Middle frontal gyrus (tissue), 1 donor: ENCODE measurements at regions not wholly inside any gene's neighbourhood (a gene's known extent, or its start where the extent isn't known, plus 50 kb on each side); places are given as distances from the start of the nearest gene placed in this dataset.

Experiments
- DNase-seq: peaks from one replicate; pipeline ENCODE4 v3.0.0-alpha.2; 2015; ENCODE audit warnings: low spot score; ENCODE audit errors: extremely low spot score

DNA sequence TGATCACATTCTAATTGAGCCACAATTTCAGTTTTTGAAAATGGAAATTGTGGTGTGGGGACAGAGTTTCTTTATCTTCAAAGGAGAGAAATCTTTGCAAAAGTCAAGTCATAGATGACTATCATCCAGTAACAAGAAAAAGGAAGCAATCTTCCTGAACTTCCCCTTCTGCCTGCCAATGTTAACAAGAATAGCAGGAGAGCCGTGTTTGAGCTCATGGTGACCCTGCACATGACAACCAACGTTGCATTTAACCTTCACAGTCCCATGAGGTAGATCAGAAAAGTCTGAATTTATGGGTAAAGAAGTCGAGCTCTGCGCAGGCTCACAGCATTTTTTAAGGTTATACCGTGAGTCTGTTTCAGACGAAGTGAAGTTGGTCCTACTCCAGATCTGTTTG, 454.9 kb downstream of the LPIN1 start:
- no peak for DNase-seq

DNA sequence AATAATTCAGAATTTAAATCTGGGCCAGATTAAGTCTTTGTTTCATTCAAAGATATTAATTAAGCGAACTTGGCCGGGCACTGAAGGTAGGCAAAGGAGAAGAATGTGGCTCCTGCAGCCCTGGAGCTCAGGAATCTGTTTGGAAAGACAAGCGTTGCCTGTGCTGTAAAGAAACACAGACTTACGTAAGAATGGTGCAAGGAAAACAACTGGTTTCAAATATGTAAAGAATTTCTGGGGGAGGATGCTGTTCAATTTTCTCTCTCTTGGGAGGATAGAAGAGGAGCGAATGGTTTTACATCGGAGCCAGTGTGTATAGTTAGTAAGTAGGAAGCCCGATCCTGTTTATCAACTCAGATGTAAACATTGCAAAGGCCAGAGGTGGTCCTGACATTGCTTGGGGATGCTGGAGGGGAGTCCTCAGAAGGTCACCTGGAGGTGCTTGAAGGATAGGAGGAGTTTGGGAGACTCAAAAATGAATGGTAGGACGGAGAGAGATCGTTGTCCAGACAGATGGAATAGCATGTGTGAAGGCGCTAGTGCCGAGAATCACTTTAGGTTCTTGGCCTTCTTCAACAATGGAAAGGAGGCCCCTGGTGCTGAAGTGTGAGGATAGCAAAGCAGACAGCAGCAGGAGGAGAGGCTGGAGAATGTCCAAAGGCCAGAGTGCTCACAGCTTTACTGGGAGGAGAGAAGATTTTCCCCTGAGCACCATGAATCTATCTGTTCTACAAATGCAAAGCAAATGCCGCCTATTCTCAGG, 456.1 kb downstream of the LPIN1 start:
- no peak for DNase-seq

DNA sequence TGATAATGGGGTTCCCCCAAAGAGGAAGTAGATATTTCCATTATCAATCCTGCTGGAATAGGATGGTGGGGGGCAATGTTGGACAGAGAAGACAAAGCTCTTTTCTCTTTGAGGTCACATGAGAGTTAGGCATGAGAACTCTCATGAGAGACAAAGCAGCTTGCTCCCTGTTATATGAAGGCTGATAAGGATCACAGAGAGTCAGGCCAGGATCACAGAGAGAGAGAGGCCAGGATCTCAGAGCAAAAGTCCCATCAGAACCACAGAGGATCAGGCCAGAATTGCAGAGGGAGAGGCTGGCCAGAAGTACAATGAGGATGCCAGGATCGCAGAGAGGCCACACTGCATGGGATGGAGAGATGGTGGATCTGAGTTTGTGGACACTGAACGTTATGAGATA, 457.1 kb downstream of the LPIN1 start:
- no peak for DNase-seq

DNA sequence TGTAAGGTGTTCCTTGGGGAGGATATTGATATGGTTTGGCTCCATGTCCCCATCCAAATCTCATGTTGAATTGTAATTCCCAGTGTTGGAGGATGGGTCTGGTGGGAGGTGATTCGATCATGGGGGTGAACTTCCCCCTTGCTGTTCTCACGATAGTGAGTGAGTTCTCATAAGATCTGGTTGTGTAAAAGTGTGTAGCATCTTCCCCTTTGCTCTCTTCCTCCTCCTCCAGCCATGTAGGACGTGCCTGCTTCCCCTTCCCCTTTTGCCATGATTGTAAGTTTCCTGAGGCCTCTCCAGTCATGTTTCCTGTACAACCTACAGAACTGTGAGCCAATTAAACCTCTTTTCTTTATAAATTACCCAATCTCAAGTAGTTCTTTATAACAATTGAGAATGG, 458.7 kb downstream of the LPIN1 start:
- DNase-seq: no peak

DNA sequence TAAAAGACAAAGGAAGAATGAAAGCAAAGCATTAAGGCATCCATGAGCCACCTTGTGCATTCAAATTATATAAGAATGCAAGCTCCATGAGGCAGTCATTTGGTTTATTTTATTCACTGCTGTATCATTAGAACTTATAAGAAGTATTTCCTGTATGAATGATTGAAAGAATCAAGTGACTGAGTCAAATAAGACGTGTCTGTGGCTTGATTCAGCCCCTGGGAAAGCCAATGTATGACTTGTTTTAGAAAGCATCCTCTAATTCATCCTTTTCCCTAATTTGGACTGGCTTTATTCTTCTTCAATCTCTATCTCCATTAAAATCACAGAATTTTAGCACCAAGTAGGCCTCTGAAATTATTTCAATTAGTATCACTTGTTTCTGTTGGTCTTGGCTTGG, 461.1 kb downstream of the LPIN1 start:
- DNase-seq: no peak

DNA sequence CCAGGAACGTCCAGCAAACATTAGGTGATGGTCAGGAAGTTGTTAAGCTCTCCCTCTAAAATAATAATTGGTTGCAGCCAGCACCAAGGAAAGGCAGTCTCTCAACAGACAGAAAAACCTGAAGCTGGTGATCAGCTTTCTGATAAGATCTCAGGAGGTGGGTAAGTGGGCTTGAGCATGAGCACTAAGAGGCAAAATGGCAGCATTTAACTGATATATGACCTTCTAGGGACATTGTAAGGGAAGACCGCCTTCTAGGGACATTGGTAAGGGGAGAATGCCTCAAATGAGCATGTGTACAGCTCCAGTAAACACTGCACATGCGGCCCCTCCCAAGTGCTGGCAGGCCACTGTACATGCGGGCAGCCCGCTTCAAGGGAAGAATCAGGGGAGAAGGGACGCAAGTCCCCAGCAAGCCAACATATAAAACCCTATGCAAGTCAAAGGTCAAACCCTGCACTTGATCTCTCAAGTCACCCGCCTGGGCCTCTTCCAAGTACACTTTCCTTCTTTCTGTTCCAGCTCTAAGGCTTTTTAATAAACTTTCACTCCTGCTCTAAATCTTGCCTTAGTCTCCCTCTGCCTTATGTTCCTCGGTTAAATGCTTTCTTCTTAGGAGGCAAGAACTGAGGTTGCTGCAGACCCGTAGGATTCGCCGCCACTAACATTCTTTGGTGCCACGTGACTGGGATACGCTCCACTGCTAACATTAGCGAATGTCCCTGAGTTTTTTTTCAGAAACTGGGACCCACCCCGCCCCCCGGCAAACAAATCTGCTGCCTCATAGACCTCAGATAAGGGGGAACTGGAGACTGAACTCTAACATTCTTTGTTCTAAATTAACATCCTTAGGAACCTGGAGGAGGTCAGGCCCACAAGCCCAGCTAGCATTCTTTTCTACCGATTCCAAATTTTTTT, 463.8 kb downstream of the LPIN1 start:
- no peak for DNase-seq

DNA sequence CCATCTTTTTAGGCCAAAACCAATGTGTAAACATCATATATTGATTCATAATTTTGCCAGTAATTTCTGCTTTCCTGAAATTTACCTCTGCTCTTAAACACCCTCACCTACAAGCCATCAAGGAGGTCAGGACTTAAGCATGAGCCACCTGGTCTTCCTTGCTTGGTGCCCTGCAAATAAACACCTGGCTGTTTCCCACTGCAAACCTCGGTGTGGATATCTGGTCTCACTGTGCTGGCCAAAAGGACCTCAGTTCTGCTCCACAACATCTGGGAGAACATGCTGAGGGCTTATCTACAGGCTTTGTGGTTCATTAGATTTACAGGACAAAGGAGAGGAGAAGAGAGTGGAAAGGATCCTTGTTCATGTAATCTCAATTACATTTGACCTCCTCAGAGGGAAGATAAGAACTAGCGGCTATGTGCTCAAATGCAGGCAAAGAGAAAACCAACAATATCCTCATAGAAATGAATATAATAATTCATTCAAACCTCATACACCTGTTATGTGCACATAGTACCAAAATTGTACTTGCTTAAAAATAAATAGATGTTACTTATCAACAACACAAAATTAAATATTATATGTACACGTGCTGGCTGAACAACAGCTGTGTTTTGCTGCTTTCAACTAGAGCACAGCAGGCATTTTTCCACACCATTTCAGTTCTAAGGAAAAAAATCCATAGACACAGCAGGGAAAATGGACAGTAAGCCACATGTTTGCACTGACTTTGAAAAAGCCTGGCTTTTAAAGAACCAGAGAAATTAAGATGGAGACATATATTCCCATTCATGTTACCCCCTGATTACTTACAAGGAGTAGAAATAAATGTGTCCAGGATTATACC, 465.1 kb downstream of the LPIN1 start:
- DNase-seq: no peak

DNA sequence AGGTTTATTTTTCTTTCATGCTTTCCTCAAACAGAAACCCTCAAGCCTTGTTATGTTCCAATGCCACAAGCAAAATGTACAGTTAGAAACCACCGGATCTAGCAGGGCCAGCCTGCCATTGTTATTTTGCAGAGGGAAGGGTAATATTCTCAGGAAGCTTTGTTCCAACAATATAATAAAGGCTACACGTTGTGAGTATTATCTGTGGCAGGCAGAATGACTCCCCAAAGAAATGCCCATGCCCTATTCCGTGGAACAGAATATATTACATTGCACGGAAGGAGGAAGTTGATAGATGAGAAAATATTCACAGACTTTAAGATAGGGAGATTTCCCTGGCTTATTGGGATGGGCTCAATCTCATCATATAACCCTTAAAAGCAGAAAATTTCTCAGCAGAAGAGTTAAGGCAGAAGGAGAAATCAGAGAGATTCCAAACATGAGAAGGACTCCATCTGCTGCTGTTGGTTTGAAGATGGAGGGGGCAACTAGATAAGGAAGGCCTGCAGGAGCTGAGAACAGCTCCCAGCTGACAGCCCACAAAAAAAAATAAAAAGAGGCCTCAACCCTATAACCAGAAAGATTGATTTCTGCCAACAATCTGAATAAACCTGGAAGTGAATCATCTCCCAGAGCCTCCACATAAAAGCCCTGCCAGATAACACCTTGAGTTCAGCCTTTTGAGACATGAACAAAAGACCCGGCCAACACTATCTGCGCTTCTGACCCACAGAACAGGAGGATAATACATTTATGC, 466.6 kb downstream of the LPIN1 start:
- no peak for DNase-seq

DNA sequence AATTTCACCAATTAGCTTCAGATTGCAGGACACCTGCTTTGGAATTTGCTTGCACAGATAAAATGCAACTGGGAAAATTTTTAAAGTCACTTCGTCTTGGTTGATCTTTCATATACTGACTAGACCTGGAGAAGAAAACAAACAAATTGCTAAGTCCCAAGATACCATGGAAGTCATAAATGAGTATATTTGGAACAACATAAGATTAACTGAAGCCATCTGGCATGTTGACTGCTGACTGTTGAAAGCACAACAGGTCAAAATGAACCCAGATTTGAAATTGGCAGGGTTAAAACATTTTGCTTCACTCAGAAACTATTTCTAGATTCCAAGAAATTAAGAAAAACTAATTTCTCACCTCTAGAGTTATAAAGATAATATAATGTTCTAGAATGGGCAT, 470.7 kb downstream of the LPIN1 start:
- DNase-seq: no peak

DNA sequence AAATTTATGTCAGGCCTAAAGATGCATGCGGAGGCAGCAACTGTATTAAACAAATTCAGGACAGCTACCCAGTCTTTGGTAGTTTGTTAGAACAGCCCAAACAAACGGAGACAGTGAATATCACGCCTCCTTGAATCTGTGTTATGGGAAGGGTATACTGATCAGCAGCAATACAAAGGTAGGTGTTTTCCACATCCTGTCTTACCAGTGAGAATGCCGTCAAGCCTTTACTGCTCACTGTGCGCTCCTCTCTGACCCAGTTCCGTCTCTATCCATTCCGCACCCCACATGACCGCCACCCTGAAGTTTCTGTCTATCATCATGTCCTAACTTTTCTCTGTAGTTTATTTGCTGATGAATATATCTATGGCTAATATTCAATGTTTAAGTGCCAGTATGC, 473.3 kb downstream of the LPIN1 start:
- DNase-seq: no peak

DNA sequence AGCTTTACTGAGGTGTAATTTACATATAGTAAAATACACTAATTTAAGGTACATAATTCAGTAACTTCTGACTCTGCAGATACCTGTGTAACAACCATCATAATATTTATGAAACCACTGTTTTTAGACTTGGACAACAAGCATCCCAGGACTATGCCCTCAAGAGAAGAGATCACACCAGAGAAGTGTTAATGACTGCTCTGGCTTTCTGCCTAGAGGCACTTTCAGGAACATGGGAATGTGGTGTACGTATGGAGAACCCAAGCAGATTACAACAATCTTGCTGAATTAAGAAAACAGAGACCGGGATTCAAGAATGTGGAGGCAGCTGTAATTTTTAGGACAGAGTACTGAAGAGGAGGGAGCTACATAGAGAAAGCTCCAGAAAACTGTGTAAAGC, 475.2 kb downstream of the LPIN1 start:
- DNase-seq: no peak

DNA sequence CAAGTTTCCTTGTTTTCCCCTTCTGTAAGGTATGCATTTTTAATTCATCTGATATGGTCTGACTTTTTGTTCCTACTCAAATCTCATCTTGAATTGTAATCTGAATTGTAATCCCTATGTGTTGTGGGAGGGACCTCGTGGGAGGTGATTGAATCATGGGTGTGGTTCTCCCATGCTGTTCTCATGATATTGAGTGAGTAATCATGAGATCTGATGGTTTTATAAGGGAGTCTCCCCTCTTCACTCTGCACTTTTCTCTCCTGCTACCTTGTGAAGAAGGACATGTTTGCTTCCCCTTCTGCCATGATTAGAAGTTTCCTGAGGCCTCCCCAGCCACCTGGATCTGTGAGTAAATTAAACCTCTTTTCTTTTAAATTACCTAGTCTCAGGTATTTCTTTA, 476.1 kb downstream of the LPIN1 start:
- DNase-seq: no peak

DNA sequence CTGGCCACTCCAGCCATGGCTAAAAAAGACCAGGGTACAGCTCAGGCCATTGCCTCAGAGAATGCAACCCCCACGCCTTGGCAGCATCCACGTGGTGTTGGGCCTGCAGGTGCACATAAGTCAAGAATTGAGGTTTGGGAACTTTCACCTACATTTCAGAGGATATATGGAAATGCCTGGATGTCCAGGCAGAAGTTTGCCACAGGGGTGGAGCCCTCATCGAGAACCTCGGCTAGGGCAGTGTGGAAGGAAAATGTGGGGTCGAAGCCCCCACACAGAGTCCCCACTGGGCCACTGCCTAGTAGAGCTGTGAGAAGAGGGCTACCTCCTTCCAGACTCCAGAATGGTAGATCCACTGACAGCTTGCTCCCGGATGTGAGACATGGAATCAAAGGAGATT, 477.3 kb downstream of the LPIN1 start:
- no peak for DNase-seq

DNA sequence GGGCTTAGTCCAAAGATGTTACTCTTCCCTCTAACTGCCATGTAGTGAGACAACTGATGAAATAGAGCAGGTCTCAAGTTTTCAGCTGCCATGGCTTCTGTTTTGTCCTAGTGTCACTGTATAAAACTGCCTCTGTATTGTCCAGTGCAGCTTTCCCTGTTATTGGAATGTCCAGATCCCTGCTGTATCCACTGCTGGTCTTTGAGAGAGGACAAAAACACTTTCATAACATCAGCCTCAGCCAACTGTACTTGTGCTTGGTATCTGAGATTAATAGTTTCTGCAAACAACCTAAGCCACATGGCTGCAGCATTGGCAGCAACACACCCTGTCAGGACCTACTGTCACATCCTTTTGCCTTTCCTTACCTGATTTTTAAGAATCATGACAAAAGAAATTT, 480.2 kb downstream of the LPIN1 start:
- no peak for DNase-seq

DNA sequence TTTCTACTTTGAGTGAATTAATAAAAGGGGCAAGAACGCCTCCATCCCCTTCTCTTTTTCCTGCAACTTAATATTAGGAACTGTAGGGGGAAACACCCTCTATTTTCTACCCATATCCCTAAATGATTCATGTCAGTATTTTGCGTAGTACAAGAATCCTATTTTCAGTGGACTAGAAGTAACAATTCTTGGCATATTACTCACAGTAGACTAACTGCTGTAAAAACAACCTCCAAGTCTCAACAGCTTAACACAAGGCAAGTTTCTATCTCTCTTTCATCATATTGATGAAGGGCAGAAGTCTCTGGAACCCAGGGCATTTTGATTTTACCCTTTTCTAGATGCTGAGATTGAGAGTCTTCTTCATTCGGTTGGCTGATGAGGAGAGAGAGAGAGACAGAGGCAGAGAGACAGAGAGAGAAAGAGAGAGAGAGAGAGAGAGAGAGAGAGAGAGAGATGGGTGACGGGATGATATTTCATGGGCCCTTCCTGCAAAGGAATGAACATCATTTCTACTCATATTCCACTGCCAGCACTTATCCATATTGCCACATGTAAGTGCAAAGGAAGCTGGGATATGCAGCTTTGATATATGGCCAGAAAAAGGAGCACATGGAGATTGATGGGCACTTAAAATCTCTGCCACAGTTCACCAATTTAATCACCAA, 481.6 kb downstream of the LPIN1 start:
- DNase-seq: no peak

DNA sequence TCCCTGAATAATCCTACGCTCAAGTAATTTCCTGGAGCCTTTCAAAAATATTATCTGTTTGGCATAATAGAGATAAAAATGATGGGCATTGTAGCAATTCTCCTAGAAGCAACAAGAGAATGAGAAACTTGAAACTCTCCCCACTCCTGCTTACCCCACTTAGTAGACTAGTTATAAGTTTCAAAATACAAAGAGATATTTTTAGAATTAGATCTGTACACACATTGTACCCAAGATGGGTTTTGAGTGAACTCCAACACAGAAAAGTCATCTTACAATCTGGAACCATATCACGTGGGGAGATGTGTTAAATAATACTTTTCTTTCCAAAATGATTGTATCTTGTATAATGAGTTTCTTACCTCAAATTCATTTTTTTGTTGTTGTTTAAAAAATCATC, 484.9 kb downstream of the LPIN1 start:
- DNase-seq: no peak

DNA sequence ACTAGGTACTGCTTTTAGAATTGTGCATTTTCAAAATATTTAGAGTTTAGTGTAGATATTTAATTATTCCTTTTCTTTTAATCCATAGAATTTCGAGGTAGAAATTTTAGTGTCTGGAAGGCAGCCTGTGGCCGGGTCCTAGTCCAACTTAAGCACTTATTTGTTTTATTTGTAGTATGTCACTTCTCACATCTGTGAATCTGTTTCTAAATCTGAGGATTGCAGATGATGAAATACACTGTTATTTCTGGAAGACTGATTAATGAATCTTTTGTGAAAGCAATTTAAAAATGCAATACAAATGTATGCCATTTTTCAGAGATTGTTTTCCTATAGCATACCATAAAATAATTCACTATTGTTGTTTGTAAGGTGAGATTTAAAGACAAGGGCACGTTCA, 483.9 kb upstream of the TRIB2 start:
- no peak for DNase-seq

DNA sequence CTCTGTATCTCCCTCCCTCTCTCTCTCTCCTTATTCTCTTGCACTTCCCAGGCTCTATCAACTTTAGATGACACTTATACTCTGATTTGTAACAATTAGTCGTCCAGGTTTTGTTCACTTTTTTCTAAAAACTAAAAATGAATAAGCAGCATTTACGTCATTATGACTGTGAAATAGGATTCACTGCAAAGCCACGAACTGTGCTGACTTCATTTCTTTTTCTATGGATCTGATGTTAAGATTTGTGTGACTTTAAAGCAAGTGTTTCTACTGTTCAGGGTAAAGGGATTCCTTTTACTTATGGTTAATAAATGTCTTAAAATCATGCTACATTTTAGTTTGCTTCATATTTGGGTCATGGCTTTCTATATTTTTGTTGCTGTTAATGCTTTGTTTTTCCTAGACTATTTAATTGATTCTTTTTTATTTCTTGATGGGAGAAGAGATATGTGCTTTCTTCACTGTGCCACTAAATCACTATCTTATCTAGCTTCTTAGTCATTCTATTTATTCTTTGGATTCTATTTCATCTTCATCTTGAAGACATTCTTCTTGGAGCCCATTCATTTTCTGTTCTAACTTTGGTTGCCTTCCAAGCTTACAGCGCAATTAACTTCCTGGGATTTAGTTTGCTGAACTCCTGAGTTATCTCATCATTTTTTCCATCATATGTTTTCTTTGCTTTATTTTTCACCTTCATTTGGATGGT, 480.4 kb upstream of the TRIB2 start:
- DNase-seq: no peak

DNA sequence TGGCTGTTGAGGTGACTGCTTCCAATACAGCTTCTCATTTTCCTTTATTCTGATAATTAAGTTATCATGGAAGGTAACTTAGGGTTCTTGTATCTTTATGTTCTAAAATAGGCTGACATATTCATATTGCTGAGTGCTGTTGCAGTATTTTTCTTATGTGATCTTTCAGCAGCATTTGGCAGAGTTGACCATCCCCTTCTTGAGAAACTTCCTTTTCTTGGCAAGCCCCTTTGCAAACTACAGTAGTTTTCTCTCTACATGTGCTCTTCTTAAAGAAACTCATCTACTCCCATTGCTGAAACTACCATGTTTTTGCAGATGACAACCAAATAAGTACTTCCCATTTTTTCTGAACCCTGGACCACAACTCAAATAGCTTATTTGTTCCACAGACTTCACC, 476.5 kb upstream of the TRIB2 start:
- no peak for DNase-seq

DNA sequence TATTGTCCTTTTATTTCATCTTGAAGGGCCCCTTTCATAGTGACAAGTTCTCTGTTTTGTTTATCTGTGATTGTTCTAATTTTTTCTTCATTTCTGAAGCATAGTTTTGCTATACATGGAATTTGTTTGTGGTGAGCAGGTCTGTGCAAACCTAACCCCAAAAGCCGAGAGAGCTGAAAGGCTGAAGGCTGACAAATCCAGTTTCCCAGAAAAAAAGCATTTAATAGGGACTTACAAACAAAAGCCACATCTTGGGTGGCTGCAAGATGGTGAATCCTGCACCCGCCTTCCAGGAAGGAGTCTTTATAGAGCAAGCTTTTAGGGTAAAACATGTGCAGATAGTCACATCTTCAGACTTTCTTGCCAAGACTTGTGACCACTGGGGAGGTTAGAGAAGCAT, 473.4 kb upstream of the TRIB2 start:
- DNase-seq: no peak
